OCI-LY1 (cell line): ENCODE measurements at regions not wholly inside any gene's neighbourhood (a gene's known extent, or its start where the extent isn't known, plus 50 kb on each side); places are given as distances from the start of the nearest gene placed in this dataset.
"Not testable (repeated sequence)": the region's sequence is repeated elsewhere in the genome, so short reads cannot be mapped to it uniquely, and the experiment has no call there.

Experiments
- CTCF ChIP-seq: fragments of 200-600 bp; sonication (generic), shearing (Covaris generic); IDR thresholded peaks from 2 replicates; pipeline ENCODE4 v1.5.1; 2017; ENCODE audit warnings: mild to moderate bottlenecking, antibody characterized with exemption, low read length, moderate library complexity, mixed read lengths
- EZH2 ChIP-seq: fragments of 200-600 bp; sonication (generic), shearing (Covaris generic); IDR thresholded peaks from 2 replicates; pipeline ENCODE4 v1.8.0; 2017; ENCODE audit warnings: borderline replicate concordance, mixed run types, mild to moderate bottlenecking, antibody characterized with exemption, low read length, moderate library complexity, mixed read lengths

- TF ChIP-seq CTCF, EZH2: not testable (repeated sequence)
Observed at GRCh38 chr14:105892453-105893441, 366.4 kb downstream of the TMEM121 start.
